Smooth muscle cell (in vitro differentiated cells): ENCODE measurements at regions not wholly inside any gene's neighbourhood (a gene's known extent, or its start where the extent isn't known, plus 50 kb on each side); places are given as distances from the start of the nearest gene placed in this dataset.

Experiments
- DNase-seq: peaks from one replicate; lab custom pipeline; 2025; ENCODE audit not compliant: unreplicated experiment; lab: John Stamatoyannopoulos, UW
- H2AFZ ChIP-seq: fragments of 200-600 bp; sonication (generic); 2 replicates; pipeline ENCODE4 v1.6.0; 2016; ENCODE audit warnings: antibody characterized with exemption, low read depth, mild to moderate bottlenecking
- H3F3A ChIP-seq: fragments of 200-600 bp; sonication (generic); 2 replicates; pipeline ENCODE4 v1.6.0; 2017; ENCODE audit warnings: antibody characterized with exemption, low read depth
- H3K27ac ChIP-seq: fragments of 200-600 bp; sonication (generic); 2 replicates; pipeline ENCODE4 v1.5.1; 2016; ENCODE audit warnings: low read depth, mild to moderate bottlenecking
- H3K27me3 ChIP-seq: fragments of 200-600 bp; sonication (generic); 2 replicates; pipeline ENCODE4 v1.6.1; 2016; ENCODE audit warnings: low read depth, mild to moderate bottlenecking
- H3K36me3 ChIP-seq: fragments of 200-600 bp; sonication (generic); 2 replicates; pipeline ENCODE4 v1.5.1; 2016; ENCODE audit warnings: low read depth
- H3K4me1 ChIP-seq: fragments of 200-600 bp; sonication (generic); 2 replicates; pipeline ENCODE4 v1.5.1; 2016; ENCODE audit warnings: low read depth
- H3K4me2 ChIP-seq: fragments of 200-600 bp; sonication (generic); 2 replicates; pipeline ENCODE4 v1.6.0; 2016; ENCODE audit warnings: mild to moderate bottlenecking
- H3K4me3 ChIP-seq: fragments of 200-600 bp; sonication (generic); 2 replicates; pipeline ENCODE4 v1.5.1; 2016; ENCODE audit warnings: mild to moderate bottlenecking
- H3K79me2 ChIP-seq: fragments of 200-600 bp; sonication (generic); 2 replicates; pipeline ENCODE4 v1.6.0; 2016; ENCODE audit warnings: low read depth, mild to moderate bottlenecking
- H3K9ac ChIP-seq: fragments of 200-600 bp; sonication (generic); 2 replicates; pipeline ENCODE4 v1.6.0; 2016; ENCODE audit warnings: low read depth
- H3K9me3 ChIP-seq: fragments of 200-600 bp; sonication (generic); replicated peaks from 2 replicates; pipeline ENCODE4 v1.5.1; 2016; ENCODE audit warnings: low read depth
- H4K20me1 ChIP-seq: fragments of 200-600 bp; sonication (generic); 2 replicates; pipeline ENCODE4 v1.6.0; 2016; ENCODE audit warnings: low read depth
- CTCF ChIP-seq: fragments of 200-600 bp; sonication (generic); IDR thresholded peaks from 2 replicates; pipeline ENCODE4 v1.5.1; 2017; ENCODE audit warnings: borderline replicate concordance, mild to moderate bottlenecking, antibody characterized with exemption; ENCODE audit not compliant: insufficient read depth, poor library complexity, severe bottlenecking
- WGBS: methylation state at CpG from one replicate; pipeline ENCODE4 v1.1.7; 2016; ENCODE audit warnings: low lambda C conversion rate; 5-methylcytosine and 5-hydroxymethylcytosine counted together

GRCh38 chr3:80308637-80309036 is 540.8 kb upstream of the ROBO1 start:
- Histone ChIP-seq H3K4me2 (no peak overlapping the region), H3K9me3 (no peaks in the 10 kb centered on the region), H4K20me1 (no peaks in the 10 kb centered on the region), H3K27ac (no peak overlapping the region), H2AFZ (no peak overlapping the region), H3K27me3 (no peaks in the 10 kb centered on the region), H3K4me3 (no peak overlapping the region), H3K36me3 (no peaks in the 10 kb centered on the region), H3K79me2 (no peaks in the 10 kb centered on the region), H3K4me1 (no peaks in the 10 kb centered on the region), H3K9ac (no peak overlapping the region), H3F3A (no peaks in the 10 kb centered on the region)
- no peak for DNase-seq
- no peak for TF ChIP-seq CTCF
- WGBS, result 88% methylated on average over 8 of the region's 8 CpGs

- TF ChIP-seq CTCF, result no peak
- H4K20me1 ChIP-seq, result no peaks in the 10 kb centered on the region
Observed at GRCh38 chr3:80307844-80308243, 540.0 kb upstream of the ROBO1 start.

GRCh38 chr3:80297720-80298119 is 529.9 kb upstream of the ROBO1 start:
- DNase-seq, result no peak
- WGBS, result 86% methylated on average over 3 of the region's 3 CpGs
- no peaks in the 10 kb centered on the region for H3K27me3 ChIP-seq
- H3K36me3 ChIP-seq, result no peaks in the 10 kb centered on the region
- H3K9ac ChIP-seq, result no peak overlapping the region
- no peak overlapping the region for H3K4me2 ChIP-seq
- H3K4me1 ChIP-seq, result no peaks in the 10 kb centered on the region
- H4K20me1 ChIP-seq, result no peaks in the 10 kb centered on the region
- no peak overlapping the region for H3K27ac ChIP-seq
- no peaks in the 10 kb centered on the region for H3F3A ChIP-seq
- H3K9me3 ChIP-seq, result no peaks in the 10 kb centered on the region
- no peak for TF ChIP-seq CTCF
- no peak overlapping the region for H2AFZ ChIP-seq
- no peaks in the 10 kb centered on the region for H3K79me2 ChIP-seq
- no peak overlapping the region for H3K4me3 ChIP-seq

More at GRCh38 chr3:80307844-80308243, 540.0 kb upstream of the ROBO1 start:
- Histone ChIP-seq H3K27me3 (no peaks in the 10 kb centered on the region), H3K36me3 (no peaks in the 10 kb centered on the region), H3F3A (no peaks in the 10 kb centered on the region), H3K27ac (no peak overlapping the region), H2AFZ (no peak overlapping the region), H3K79me2 (no peaks in the 10 kb centered on the region), H3K9ac (no peak overlapping the region), H3K4me1 (no peaks in the 10 kb centered on the region), H3K4me2 (no peak overlapping the region), H3K4me3 (no peak overlapping the region), H3K9me3 (no peaks in the 10 kb centered on the region)
- no peak for DNase-seq
- 90% methylated on average over 8 of the region's 8 CpGs for WGBS

- H4K20me1 ChIP-seq, result no peaks in the 10 kb centered on the region
- H3K4me1 ChIP-seq, result no peaks in the 10 kb centered on the region
- no peak for TF ChIP-seq CTCF
- 87% methylated on average over 1 of the region's 1 CpG for WGBS
- H3K27ac ChIP-seq, result no peak overlapping the region
- DNase-seq, result no peak
- H3K9ac ChIP-seq, result no peak overlapping the region
- no peak overlapping the region for H2AFZ ChIP-seq
- no peaks in the 10 kb centered on the region for H3K79me2 ChIP-seq
- H3K4me3 ChIP-seq, result no peak overlapping the region
- H3F3A ChIP-seq, result no peaks in the 10 kb centered on the region
- H3K27me3 ChIP-seq, result no peaks in the 10 kb centered on the region
- H3K4me2 ChIP-seq, result no peak overlapping the region
- no peaks in the 10 kb centered on the region for H3K9me3 ChIP-seq
- no peaks in the 10 kb centered on the region for H3K36me3 ChIP-seq
Observed at GRCh38 chr3:80285388-80285787, 517.6 kb upstream of the ROBO1 start.
